ENCODE measurements at regions not wholly inside any gene's neighbourhood (a gene's known extent, or its start where the extent isn't known, plus 50 kb on each side); places are given as distances from the start of the nearest gene placed in this dataset.

- intact Hi-C loops (cut with DNase I; ENCODE audit: low total_unique reads) = no loop called here
- Histone ChIP-seq H3K27me3 (no peaks in the 10 kb centered on the region), H3K27ac (no peak overlapping the region), H3K4me1 (peaks cover 0 to 13% (median 6%) of the 10 kb centered on the region in 4 donors), H3K36me3 (no peaks in the 10 kb centered on the region), H3K9me3 (no peaks in the 10 kb centered on the region), H3K4me3 (no peak overlapping the region)
- TF ChIP-seq POLR2A (IDR thresholded peaks at IDR 0.05) (no peak), CTCF (IDR thresholded peaks at IDR 0.05) (no peak), EP300 (IDR thresholded peaks at IDR 0.05) (no peak), POLR2AphosphoS5 (IDR thresholded peaks at IDR 0.05) (no peak)
- DNase-seq = no peak
These were observed 254.6 kb downstream of the RND3 start for GRCh38 chr2:150232871-150233270.

GRCh38 chr2:150232321-150232720, 255.1 kb downstream of the RND3 start:
- Histone ChIP-seq H3K36me3 (no peaks in the 10 kb centered on the region), H3K4me1 (peaks cover 0 to 13% (median 6%) of the 10 kb centered on the region in 4 donors), H3K27ac (no peak overlapping the region), H3K27me3 (no peaks in the 10 kb centered on the region), H3K4me3 (no peak overlapping the region), H3K9me3 (no peaks in the 10 kb centered on the region)
- DNase-seq = no peak
- intact Hi-C loops (cut with DNase I; ENCODE audit: low total_unique reads) = no loop called here
- TF ChIP-seq EP300 (IDR thresholded peaks at IDR 0.05) (no peak), POLR2A (IDR thresholded peaks at IDR 0.05) (no peak), CTCF (IDR thresholded peaks at IDR 0.05) (no peak), POLR2AphosphoS5 (IDR thresholded peaks at IDR 0.05) (no peak)
- 60 to 81% (median 70%) methylated on average over 1 of the region's 1 CpG for WGBS, 5 donors

GRCh38 chr2:150230616-150231015, 256.9 kb downstream of the RND3 start:
- Histone ChIP-seq H3K27me3 (no peaks in the 10 kb centered on the region), H3K36me3 (no peaks in the 10 kb centered on the region), H3K4me3 (no peak overlapping the region), H3K9me3 (no peaks in the 10 kb centered on the region), H3K27ac (no peak overlapping the region), H3K4me1 (peaks cover 0 to 13% (median 6%) of the 10 kb centered on the region in 4 donors)
- intact Hi-C loops (cut with DNase I; ENCODE audit: low total_unique reads) = no loop called here
- 83 to 92% (median 86%) methylated on average over 1 of the region's 1 CpG for WGBS, 5 donors
- TF ChIP-seq POLR2A (IDR thresholded peaks at IDR 0.05) (no peak), POLR2AphosphoS5 (IDR thresholded peaks at IDR 0.05) (no peak), EP300 (IDR thresholded peaks at IDR 0.05) (no peak), CTCF (IDR thresholded peaks at IDR 0.05) (no peak)
- DNase-seq = no peak

- TF ChIP-seq CTCF (IDR thresholded peaks at IDR 0.05) (no peak), POLR2AphosphoS5 (IDR thresholded peaks at IDR 0.05) (no peak), EP300 (IDR thresholded peaks at IDR 0.05) (no peak), POLR2A (IDR thresholded peaks at IDR 0.05) (no peak)
- H3K4me3 ChIP-seq = no peak overlapping the region
- no peaks in the 10 kb centered on the region for H3K36me3 ChIP-seq
- H3K27ac ChIP-seq = no peak overlapping the region
- no peak for DNase-seq
- intact Hi-C loops (cut with DNase I; ENCODE audit: low total_unique reads) = no loop called here
- no peaks in the 10 kb centered on the region for H3K9me3 ChIP-seq
- H3K4me1 ChIP-seq = peaks cover 0 to 13% (median 6%) of the 10 kb centered on the region in 4 donors
- 0 to 43% (median 23%) methylated on average over 1 of the region's 1 CpG for WGBS, 5 donors
- H3K27me3 ChIP-seq = no peaks in the 10 kb centered on the region
These were observed 257.5 kb downstream of the RND3 start for GRCh38 chr2:150230004-150230403.

Data from stomach (tissue), 8 donors.